ENCODE measurements at regions not wholly inside any gene's neighbourhood (a gene's known extent, or its start where the extent isn't known, plus 50 kb on each side); places are given as distances from the start of the nearest gene placed in this dataset.

DNA sequence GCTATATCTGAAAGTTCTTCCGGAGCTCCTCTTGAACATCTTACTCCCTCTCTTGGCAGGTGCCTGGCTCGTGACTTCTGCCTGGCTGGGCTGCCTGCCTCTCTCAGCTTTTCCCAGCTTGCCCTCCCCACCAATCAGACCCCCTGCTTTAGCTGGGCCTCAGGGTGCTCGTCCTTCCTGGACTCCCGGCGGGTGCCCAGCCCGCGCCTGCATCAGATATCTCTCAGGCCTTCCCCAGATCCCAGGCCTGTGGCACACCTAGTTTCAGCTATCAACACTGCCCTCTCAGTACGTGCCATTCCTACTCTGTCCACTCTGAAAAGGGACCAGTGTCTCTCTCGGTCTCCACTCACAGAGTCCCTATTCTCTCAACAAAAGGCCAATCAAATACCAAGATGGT lies 96.5 kb upstream of the CLDN14 start:
- H3K4me1 ChIP-seq (ENCODE audit: insufficient read depth, low read length) = no peaks in the 10 kb centered on the region
- no peaks in the 10 kb centered on the region for H3K79me2 ChIP-seq (ENCODE audit: low read length)
- no peaks in the 10 kb centered on the region for H3K36me3 ChIP-seq (ENCODE audit: low read depth, low read length)
- no peak overlapping the region for H3K4me3 ChIP-seq (ENCODE audit: low read length)
- ChIA-PET POLR2A (ENCODE audit: unreplicated experiment) (no interaction called here), CTCF (no interaction called here)
- no peak overlapping the region for H3K27ac ChIP-seq (ENCODE audit: low read length)
- 0 out of 2 replicates have a peak, but pooled peaks cover 4% of the 10 kb centered on the region for H3K9me3 ChIP-seq (ENCODE audit: low read length)
- H3K4me2 ChIP-seq (ENCODE audit: low read length) = no peak overlapping the region
- no peaks in the 10 kb centered on the region for H3F3A ChIP-seq (ENCODE audit: low read length, unreplicated experiment)
- no peak overlapping the region for H3K9ac ChIP-seq (ENCODE audit: low read length)
- no peak overlapping the region for H2AFZ ChIP-seq (ENCODE audit: low read length)
- H3K9me2 ChIP-seq (replicated peaks; ENCODE audit: low read length) = no peaks in the 10 kb centered on the region
- no peaks in the 10 kb centered on the region for H4K20me1 ChIP-seq (ENCODE audit: low read length)
- intact Hi-C loops (cut with micrococcal nuclease) = no loop called here
- ATAC-seq (no peak), DNase-seq (no peak)
- BruUV-seq (replicated peaks) = no TSS peak
- no peaks in the 10 kb centered on the region for H3K27me3 ChIP-seq (ENCODE audit: low read length)
- TF ChIP-seq, protein P1, sequence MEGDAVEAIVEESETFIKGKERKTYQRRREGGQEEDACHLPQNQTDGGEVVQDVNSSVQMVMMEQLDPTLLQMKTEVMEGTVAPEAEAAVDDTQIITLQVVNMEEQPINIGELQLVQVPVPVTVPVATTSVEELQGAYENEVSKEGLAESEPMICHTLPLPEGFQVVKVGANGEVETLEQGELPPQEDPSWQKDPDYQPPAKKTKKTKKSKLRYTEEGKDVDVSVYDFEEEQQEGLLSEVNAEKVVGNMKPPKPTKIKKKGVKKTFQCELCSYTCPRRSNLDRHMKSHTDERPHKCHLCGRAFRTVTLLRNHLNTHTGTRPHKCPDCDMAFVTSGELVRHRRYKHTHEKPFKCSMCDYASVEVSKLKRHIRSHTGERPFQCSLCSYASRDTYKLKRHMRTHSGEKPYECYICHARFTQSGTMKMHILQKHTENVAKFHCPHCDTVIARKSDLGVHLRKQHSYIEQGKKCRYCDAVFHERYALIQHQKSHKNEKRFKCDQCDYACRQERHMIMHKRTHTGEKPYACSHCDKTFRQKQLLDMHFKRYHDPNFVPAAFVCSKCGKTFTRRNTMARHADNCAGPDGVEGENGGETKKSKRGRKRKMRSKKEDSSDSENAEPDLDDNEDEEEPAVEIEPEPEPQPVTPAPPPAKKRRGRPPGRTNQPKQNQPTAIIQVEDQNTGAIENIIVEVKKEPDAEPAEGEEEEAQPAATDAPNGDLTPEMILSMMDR (conservative IDR thresholded peaks at IDR 0.05; ENCODE audit: low read depth, low read length) = no peak
- no peak for TF ChIP-seq EZH2phosphoT487 (IDR thresholded peaks at IDR 0.05; ENCODE audit: borderline replicate concordance, low read length)
- no peak for TF ChIP-seq EZH2 (IDR thresholded peaks at IDR 0.05; ENCODE audit: low read length, unreplicated experiment)

DNA sequence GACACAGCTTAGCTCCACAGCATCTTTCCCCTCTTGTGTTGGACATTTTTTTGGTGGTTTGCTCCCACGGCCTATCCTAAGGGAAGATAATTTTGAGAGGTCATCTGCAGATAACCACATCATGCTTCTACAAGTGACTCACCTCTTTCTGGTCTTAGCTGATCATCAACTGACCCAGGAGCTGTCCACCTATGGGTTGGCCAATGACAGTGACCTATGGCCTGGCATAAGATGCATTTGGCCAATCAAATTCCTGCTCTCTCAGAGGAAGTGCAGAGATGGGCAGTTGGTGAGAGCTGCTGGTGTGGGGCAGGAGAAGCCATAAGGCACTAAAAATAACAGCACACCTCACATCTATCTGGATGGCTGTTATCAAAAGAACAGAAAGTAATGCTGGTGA lies 100.0 kb upstream of the CLDN14 start:
- TF ChIP-seq, protein P1 (conservative IDR thresholded peaks at IDR 0.05; ENCODE audit: low read depth, low read length) = no peak
- TF ChIP-seq EZH2 (IDR thresholded peaks at IDR 0.05; ENCODE audit: low read length, unreplicated experiment) (no peak), EZH2phosphoT487 (IDR thresholded peaks at IDR 0.05; ENCODE audit: borderline replicate concordance, low read length) (no peak)
- Histone ChIP-seq H3K4me1 (ENCODE audit: insufficient read depth, low read length) (no peaks in the 10 kb centered on the region), H3K27ac (ENCODE audit: low read length) (no peak overlapping the region), H3K9ac (ENCODE audit: low read length) (no peak overlapping the region), H3K9me2 (replicated peaks; ENCODE audit: low read length) (no peaks in the 10 kb centered on the region), H3K36me3 (ENCODE audit: low read depth, low read length) (no peaks in the 10 kb centered on the region), H3F3A (ENCODE audit: low read length, unreplicated experiment) (no peaks in the 10 kb centered on the region), H4K20me1 (ENCODE audit: low read length) (no peaks in the 10 kb centered on the region), H3K79me2 (ENCODE audit: low read length) (no peaks in the 10 kb centered on the region), H3K9me3 (ENCODE audit: low read length) (no peaks in the 10 kb centered on the region), H2AFZ (ENCODE audit: low read length) (no peak overlapping the region), H3K27me3 (ENCODE audit: low read length) (no peaks in the 10 kb centered on the region), H3K4me2 (ENCODE audit: low read length) (no peak overlapping the region), H3K4me3 (ENCODE audit: low read length) (no peak overlapping the region)
- ATAC-seq (no peak), DNase-seq (no peak)
- CTCF ChIA-PET = no interaction called here
- intact Hi-C loops (cut with micrococcal nuclease) = loop anchor here (10.0 kb wide), 1 partner anchor 55 kb away; no protein-coding TSS in a partner anchor
- POLR2A ChIA-PET (ENCODE audit: unreplicated experiment) = no interaction called here
- BruUV-seq (replicated peaks) = no TSS peak

DNA sequence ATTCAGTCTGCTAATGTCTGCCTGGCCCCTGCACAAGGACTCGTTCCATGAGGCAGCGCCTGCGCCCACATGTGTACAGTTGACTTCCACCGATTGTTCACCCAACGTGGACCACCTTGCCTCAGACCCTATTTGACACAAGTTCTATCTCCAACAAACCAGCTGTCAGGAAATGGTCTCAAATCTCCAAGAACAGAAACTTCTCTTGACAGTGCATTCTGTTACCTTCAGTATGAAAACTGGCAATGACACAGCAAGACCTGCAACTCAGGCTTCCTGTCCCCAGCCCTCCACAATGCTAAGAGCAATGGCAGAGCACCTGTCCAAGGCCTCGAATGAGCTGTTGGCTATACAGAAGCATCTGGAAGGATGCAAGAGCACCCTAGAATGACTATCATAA lies 102.3 kb upstream of the CLDN14 start:
- H4K20me1 ChIP-seq (ENCODE audit: low read length) = no peaks in the 10 kb centered on the region
- no peaks in the 10 kb centered on the region for H3K36me3 ChIP-seq (ENCODE audit: low read depth, low read length)
- ATAC-seq (no peak), DNase-seq (no peak)
- no peak for TF ChIP-seq EZH2phosphoT487 (IDR thresholded peaks at IDR 0.05; ENCODE audit: borderline replicate concordance, low read length)
- TF ChIP-seq EZH2 (IDR thresholded peaks at IDR 0.05; ENCODE audit: low read length, unreplicated experiment) = no peak
- TF ChIP-seq, protein P1 (conservative IDR thresholded peaks at IDR 0.05; ENCODE audit: low read depth, low read length) = no peak
- H3F3A ChIP-seq (ENCODE audit: low read length, unreplicated experiment) = no peaks in the 10 kb centered on the region
- no peak overlapping the region for H3K4me3 ChIP-seq (ENCODE audit: low read length)
- no peaks in the 10 kb centered on the region for H3K27me3 ChIP-seq (ENCODE audit: low read length)
- BruUV-seq (replicated peaks) = no TSS peak
- no peak overlapping the region for H3K4me2 ChIP-seq (ENCODE audit: low read length)
- no peaks in the 10 kb centered on the region for H3K9me3 ChIP-seq (ENCODE audit: low read length)
- H2AFZ ChIP-seq (ENCODE audit: low read length) = no peak overlapping the region
- POLR2A ChIA-PET (ENCODE audit: unreplicated experiment) = no interaction called here
- H3K27ac ChIP-seq (ENCODE audit: low read length) = no peak overlapping the region
- no peak overlapping the region for H3K9ac ChIP-seq (ENCODE audit: low read length)
- H3K9me2 ChIP-seq (replicated peaks; ENCODE audit: low read length) = no peaks in the 10 kb centered on the region
- H3K4me1 ChIP-seq (ENCODE audit: insufficient read depth, low read length) = peaks cover 5% of the 10 kb centered on the region
- CTCF ChIA-PET = no interaction called here
- no peaks in the 10 kb centered on the region for H3K79me2 ChIP-seq (ENCODE audit: low read length)
- intact Hi-C loops (cut with micrococcal nuclease) = loop anchor here (10.0 kb wide), 1 partner anchor 53 kb away; no protein-coding TSS in a partner anchor
